ENCODE measurements at regions not wholly inside any gene's neighbourhood (a gene's known extent, or its start where the extent isn't known, plus 50 kb on each side); places are given as distances from the start of the nearest gene placed in this dataset.

GRCh38 chr5:14928661-14929060 is 57.1 kb upstream of the ANKH start:
- dilution Hi-C loops (cut with MboI; ENCODE audit: extremely low pct_ligation_motif_present, low sequenced_read_pairs) = no loop called here
- H3K4me1 ChIP-seq (ENCODE audit: control insufficient read depth, extremely low read depth, insufficient read depth, low read length) = peaks cover 8% of the 10 kb centered on the region
- H3K4me2 ChIP-seq (ENCODE audit: insufficient read depth, low read length) = no peak overlapping the region
- DNase-seq (ENCODE audit: low read depth, low spot score) (no peak), FAIRE-seq (no peak)
- H4K20me1 ChIP-seq (replicated peaks; ENCODE audit: control insufficient read depth, extremely low read depth, insufficient read depth, low read length) = no peaks in the 10 kb centered on the region
- H3K9me1 ChIP-seq (replicated peaks; ENCODE audit: control insufficient read depth, extremely low read depth, insufficient read depth, low read length) = no peaks in the 10 kb centered on the region
- no peaks in the 10 kb centered on the region for H3K27me3 ChIP-seq (ENCODE audit: control insufficient read depth in 2 of 2, insufficient read depth in 2 of 2, low read length in 2 of 2)
- H2AFZ ChIP-seq (ENCODE audit: low read depth, low read length) = no peak overlapping the region
- no peak overlapping the region for H3K9ac ChIP-seq (replicated peaks; ENCODE audit: extremely low read depth, insufficient read depth, low read length)
- H3K79me2 ChIP-seq (ENCODE audit: control insufficient read depth, insufficient read depth, low read length) = no peaks in the 10 kb centered on the region
- ChIA-PET POLR2A (no interaction called here), CTCF (no interaction called here)
- H3K4me3 ChIP-seq (replicated peaks in 1 of 3; ENCODE audit: insufficient read depth in 1 of 3, low read depth in 1 of 3, low read length in 3 of 3) = no peak overlapping the region
- no peaks in the 10 kb centered on the region for H3K36me3 ChIP-seq (ENCODE audit: control insufficient read depth in 2 of 2, extremely low read depth in 1 of 2, insufficient read depth in 2 of 2, low read length in 2 of 2)
- TF ChIP-seq POLR2A (IDR thresholded peaks at IDR 0.05; ENCODE audit: low read depth, low read length) (no peak), EZH2 (IDR thresholded peaks at IDR 0.05; ENCODE audit: borderline replicate concordance, low read depth, low read length, severe bottlenecking) (no peak), JUN (IDR thresholded peaks at IDR 0.05; ENCODE audit: borderline replicate concordance, insufficient read depth, insufficient read length, low read depth) (no peak), FOS (IDR thresholded peaks at IDR 0.05; ENCODE audit: borderline replicate concordance, insufficient read depth, low read length) (no peak), POLR2AphosphoS5 (IDR thresholded peaks at IDR 0.05; ENCODE audit: insufficient read depth, low read depth, low read length) (no peak), CTCF (IDR thresholded peaks at IDR 0.05; ENCODE audit: extremely low read depth in 1 of 2, insufficient read depth in 1 of 2, low read depth in 1 of 2, low read length in 2 of 2) (no peak), MAX (IDR thresholded peaks at IDR 0.05; ENCODE audit: insufficient read depth, insufficient read length) (no peak), MYC (IDR thresholded peaks at IDR 0.05; ENCODE audit: low read depth, low read length) (no peak), GATA2 (IDR thresholded peaks at IDR 0.05; ENCODE audit: insufficient read depth, insufficient read length, low read depth, low read length) (no peak)
- no peaks in the 10 kb centered on the region for H3K9me3 ChIP-seq (replicated peaks; ENCODE audit: control insufficient read depth, insufficient read depth, low read length)
- no peak overlapping the region for H3K27ac ChIP-seq (ENCODE audit: insufficient read depth, low read depth, low read length)
- intact Hi-C loops (cut with micrococcal nuclease) = no loop called here
- BruUV-seq (replicated peaks) = no TSS peak

Measured in endothelial cell of umbilical vein (primary cell).